ENCODE measurements at regions not wholly inside any gene's neighbourhood (a gene's known extent, or its start where the extent isn't known, plus 50 kb on each side); places are given as distances from the start of the nearest gene placed in this dataset.

DNA sequence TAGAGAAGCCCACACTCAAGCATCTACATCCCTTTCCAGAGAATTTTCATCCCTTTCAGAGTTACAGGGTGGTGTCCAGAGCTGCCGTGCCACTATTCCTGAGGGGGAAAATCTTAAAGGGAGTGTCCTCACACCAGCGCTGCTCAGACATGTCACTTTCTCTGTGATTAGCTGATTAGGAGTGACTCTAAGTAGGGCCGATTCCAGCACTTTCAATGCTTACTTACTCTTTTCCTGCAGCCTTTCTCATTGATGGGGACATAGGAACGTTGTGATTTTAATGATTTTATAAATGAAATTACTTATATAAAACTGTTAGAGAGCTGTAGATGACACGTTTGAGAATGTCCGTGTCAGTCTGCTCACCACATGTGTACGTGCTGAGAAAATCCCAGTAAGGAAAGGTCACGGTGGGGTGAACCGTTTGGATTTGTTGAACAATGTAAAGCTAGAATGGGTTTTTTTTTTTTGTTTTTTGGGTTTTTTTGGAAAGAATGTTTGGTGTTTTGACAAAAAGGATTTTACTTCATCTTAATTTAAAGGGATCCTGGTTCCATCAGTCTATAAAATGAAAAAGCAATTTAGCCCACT, 56.6 kb upstream of the SPATA13 start:
- in situ Hi-C loops (cut with HindIII; ENCODE audit: low sequenced_read_pairs) = no loop called here

DNA sequence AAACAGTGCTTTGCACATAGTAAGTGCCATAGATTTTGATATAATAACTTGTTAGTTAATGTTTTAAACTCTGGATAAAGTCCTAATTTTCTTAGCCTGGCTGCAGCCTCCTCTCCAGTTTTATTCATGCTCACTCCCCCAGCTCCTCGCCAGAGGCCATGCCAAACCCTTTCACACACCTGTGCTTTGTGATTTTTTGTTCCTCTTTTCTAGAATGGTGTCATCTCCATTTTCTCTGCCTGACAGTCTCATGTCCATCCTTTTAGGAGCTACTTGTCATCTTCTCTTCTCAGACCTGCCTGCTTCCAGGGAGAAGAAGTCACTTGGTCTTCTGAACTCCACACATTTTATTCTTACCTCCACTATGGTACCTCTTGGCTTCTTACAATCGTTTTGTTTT, 55.8 kb upstream of the SPATA13 start:
- in situ Hi-C loops (cut with HindIII; ENCODE audit: low sequenced_read_pairs) = no loop called here

GRCh38 chr13:24106429-24106828, 54.1 kb upstream of the SPATA13 start:
- in situ Hi-C loops (cut with HindIII; ENCODE audit: low sequenced_read_pairs) = no loop called here

- in situ Hi-C loops (cut with HindIII; ENCODE audit: low sequenced_read_pairs) = no loop called here
Measured at GRCh38 chr13:24107955-24108614, 52.4 kb upstream of the SPATA13 start.

DNA sequence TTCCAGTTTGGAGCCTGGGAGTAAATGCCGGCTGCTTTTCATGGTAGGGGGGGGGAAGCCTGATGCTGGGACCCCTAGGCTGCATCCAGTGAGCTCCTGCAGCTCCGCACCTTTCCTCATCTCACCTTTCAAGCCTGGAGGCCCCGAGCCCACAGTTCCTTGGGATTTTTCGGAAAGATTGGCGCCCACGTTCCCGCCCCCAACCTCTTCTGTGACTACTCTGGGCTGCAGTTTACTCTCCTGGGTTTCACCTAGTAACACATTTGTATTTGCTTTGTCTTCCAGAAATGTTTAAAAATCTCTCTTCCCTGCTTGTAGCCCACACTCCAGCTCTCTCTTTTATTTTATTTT, 51.9 kb upstream of the SPATA13 start:
- in situ Hi-C loops (cut with HindIII; ENCODE audit: low sequenced_read_pairs) = no loop called here

DNA sequence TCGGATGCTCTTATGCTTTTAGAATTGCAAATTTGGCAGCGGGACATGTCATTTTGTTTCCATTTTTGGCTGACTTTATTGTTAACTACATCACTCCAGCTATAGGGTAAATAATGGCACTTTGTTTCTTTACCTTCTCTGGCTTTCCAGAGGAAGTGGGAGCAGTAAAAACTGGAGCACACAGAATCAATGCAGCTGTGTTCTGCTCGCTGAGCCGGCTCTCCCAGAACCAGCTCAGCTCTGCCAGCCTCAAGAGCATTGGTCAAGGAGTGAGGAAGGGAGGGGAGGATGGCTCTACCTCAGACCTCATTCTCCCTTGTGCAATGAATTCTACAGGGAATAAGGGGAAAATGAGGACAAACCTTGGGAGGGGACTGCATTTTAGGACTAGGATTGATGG, 50.5 kb upstream of the SPATA13 start:
- in situ Hi-C loops (cut with HindIII; ENCODE audit: low sequenced_read_pairs) = no loop called here
